ENCODE measurements at regions not wholly inside any gene's neighbourhood (a gene's known extent, or its start where the extent isn't known, plus 50 kb on each side); places are given as distances from the start of the nearest gene placed in this dataset.

GRCh38 chr3:157573780-157574378 lies 70.7 kb upstream of the VEPH1 start:
- no peak for DNase-seq

GRCh38 chr3:157573281-157573680 lies 70.1 kb upstream of the VEPH1 start:
- DNase-seq = no peak

DNA sequence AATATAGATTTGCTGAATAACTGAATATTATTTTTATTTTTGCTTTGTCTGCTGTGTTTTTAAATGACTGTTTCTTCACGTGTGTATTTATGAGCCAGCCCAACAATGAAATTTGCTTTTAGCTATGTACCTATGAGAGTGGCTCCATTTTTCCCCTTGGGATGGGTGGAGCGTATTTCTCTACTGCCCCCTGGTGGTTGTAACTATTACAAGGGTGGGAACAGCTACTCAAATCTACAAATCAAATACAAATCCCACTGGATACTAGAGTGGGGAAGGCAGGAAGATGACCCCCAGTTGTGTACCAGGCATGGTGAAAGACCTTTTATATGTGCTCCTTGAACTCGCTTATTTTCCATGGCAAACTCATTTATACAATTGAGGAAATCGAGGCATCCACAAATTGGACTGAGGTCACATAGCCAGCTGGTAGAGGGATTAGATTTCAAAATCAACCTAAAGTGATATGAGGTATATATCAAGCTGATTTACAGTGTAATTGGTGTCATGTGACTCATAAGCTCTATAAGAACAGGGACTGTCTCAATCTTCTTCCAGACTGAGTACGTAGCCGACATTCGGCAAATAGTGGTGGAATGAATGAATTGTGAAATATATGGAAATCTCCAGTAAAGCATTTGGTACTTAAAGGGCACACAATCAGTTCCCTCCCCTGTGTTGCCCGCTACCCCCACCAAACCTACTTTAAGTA lies 69.5 kb upstream of the VEPH1 start:
- no peak for DNase-seq

GRCh38 chr3:157566596-157566995 lies 63.4 kb upstream of the VEPH1 start:
- no peak for DNase-seq

DNA sequence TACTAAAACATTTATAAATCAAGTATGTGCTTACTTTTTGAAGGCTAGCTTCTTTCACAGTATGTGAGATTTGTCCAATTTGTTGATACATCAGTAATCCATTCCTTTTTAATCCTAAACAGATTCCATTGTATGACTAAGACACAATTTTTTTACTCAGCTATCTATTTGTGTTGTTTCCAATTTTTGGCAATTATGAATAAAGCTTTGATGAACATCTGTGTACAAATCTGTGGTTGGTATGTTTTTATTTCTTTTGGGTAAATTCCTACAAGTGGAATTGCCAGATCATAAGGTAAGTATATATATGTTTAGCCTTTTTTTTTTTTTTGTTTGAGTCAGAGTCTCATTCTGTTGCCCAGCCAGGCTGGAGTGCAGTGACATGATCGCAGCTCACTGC lies 56.2 kb upstream of the VEPH1 start:
- DNase-seq = no peak

Measured in DMS79 (cell line).